ENCODE measurements at regions not wholly inside any gene's neighbourhood (a gene's known extent, or its start where the extent isn't known, plus 50 kb on each side); places are given as distances from the start of the nearest gene placed in this dataset.

DNA sequence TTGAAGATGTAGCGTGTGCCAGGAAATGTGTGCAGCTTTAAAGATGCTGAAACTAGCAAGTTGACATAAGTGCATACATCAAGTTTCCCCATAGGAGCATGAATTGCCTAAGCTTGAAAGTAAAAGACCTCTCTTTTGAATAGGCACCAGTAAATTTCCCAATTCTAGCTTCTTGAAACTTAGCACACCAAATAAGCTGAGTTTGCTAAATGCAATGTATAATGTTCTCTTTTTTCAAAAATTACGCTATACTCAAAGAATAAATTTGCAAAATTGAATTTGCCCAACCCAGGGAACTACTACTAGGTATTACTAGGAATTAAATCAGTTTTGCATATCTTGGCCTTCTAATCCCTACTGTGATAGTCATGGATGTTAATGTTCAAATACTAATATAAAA is 923.9 kb upstream of the LCORL start:
- ATAC-seq (ENCODE audit: insufficient number of reproducible peaks, low FRiP score, low read depth) (no peak), DNase-seq (ENCODE audit: low spot score) (no peak)
- Histone ChIP-seq H3K36me3 (no peaks in the 10 kb centered on the region), H3K9me3 (no peaks in the 10 kb centered on the region), H3K4me3 (no peak overlapping the region), H3K4me1 (ENCODE audit: control insufficient read depth in 1 of 2, low read depth in 2 of 2) (no peaks in the 10 kb centered on the region), H3K27me3 (replicated peaks; ENCODE audit: insufficient read depth) (no peaks in the 10 kb centered on the region), H3K27ac (no peak overlapping the region)
- TF ChIP-seq CTCF (IDR thresholded peaks at IDR 0.05), result no peak

DNA sequence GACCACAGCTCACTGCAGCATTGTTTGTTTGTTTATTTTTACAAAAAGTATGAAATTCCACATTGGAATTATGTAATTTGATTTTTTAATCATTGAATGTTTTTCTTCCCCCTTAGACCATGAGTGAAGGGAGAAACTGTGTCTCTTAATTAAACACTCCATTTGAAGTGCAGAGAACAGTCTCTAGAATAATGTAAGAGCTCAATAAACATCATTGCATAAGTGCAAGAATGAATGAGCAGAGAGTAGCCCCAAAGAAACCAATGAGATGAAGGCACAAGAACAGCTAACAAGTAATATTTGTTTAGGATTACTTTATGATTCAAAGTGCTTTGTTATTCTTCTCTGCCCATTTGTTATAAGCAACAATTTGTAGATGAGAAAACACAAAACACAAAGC is 921.3 kb upstream of the LCORL start:
- Histone ChIP-seq H3K9me3 (no peaks in the 10 kb centered on the region), H3K36me3 (no peaks in the 10 kb centered on the region), H3K4me1 (ENCODE audit: control insufficient read depth in 1 of 2, low read depth in 2 of 2) (no peaks in the 10 kb centered on the region), H3K27me3 (replicated peaks; ENCODE audit: insufficient read depth) (no peaks in the 10 kb centered on the region), H3K27ac (no peak overlapping the region), H3K4me3 (no peak overlapping the region)
- ATAC-seq (ENCODE audit: insufficient number of reproducible peaks, low FRiP score, low read depth) (no peak), DNase-seq (ENCODE audit: low spot score) (no peak)
- TF ChIP-seq CTCF (IDR thresholded peaks at IDR 0.05), result no peak

- Histone ChIP-seq H3K4me3 (no peak overlapping the region), H3K36me3 (no peaks in the 10 kb centered on the region), H3K4me1 (ENCODE audit: control insufficient read depth in 1 of 2, low read depth in 2 of 2) (no peaks in the 10 kb centered on the region), H3K27ac (no peak overlapping the region), H3K27me3 (replicated peaks; ENCODE audit: insufficient read depth) (no peaks in the 10 kb centered on the region), H3K9me3 (no peaks in the 10 kb centered on the region)
- ATAC-seq (ENCODE audit: insufficient number of reproducible peaks, low FRiP score, low read depth), result no peak
- no peak for DNase-seq (ENCODE audit: low spot score)
- no peak for TF ChIP-seq CTCF (IDR thresholded peaks at IDR 0.05)
Measured at GRCh38 chr4:18938343-18939099, 917.0 kb upstream of the LCORL start.

DNA sequence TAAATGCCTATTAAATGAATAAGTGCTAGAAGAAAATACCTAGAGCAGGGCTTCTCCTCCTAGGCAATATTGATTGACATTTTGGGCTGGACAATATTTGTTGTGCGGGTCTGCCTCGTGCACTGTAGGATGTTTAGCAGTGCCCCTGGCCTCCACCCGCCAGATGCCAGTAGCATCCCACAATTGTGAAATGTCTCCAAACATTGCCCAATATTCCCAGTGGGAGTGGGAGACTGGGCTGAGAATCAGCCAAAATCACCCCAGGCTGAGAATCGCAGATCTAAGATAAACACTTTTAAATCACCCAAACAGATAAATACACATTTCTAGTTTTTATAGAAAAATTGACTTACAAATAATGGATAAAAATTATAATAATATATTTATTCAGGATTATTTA is 916.2 kb upstream of the LCORL start:
- H3K4me1 ChIP-seq (ENCODE audit: control insufficient read depth in 1 of 2, low read depth in 2 of 2), result no peaks in the 10 kb centered on the region
- no peak overlapping the region for H3K27ac ChIP-seq
- no peak overlapping the region for H3K4me3 ChIP-seq
- H3K27me3 ChIP-seq (replicated peaks; ENCODE audit: insufficient read depth), result no peaks in the 10 kb centered on the region
- no peak for TF ChIP-seq CTCF (IDR thresholded peaks at IDR 0.05)
- ATAC-seq (ENCODE audit: insufficient number of reproducible peaks, low FRiP score, low read depth) (no peak), DNase-seq (ENCODE audit: low spot score) (no peak)
- no peaks in the 10 kb centered on the region for H3K9me3 ChIP-seq
- no peaks in the 10 kb centered on the region for H3K36me3 ChIP-seq

- ATAC-seq (ENCODE audit: insufficient number of reproducible peaks, low FRiP score, low read depth), result no peak
Measured at GRCh38 chr4:18937080-18937479, 915.5 kb upstream of the LCORL start.

More at GRCh38 chr4:18937080-18937479, 915.5 kb upstream of the LCORL start:
- Histone ChIP-seq H3K36me3 (no peaks in the 10 kb centered on the region), H3K27me3 (replicated peaks; ENCODE audit: insufficient read depth) (no peaks in the 10 kb centered on the region), H3K9me3 (no peaks in the 10 kb centered on the region), H3K27ac (no peak overlapping the region), H3K4me3 (no peak overlapping the region), H3K4me1 (ENCODE audit: control insufficient read depth in 1 of 2, low read depth in 2 of 2) (no peaks in the 10 kb centered on the region)
- TF ChIP-seq CTCF (IDR thresholded peaks at IDR 0.05), result no peak
- DNase-seq (ENCODE audit: low spot score), result no peak
